ENCODE measurements at regions not wholly inside any gene's neighbourhood (a gene's known extent, or its start where the extent isn't known, plus 50 kb on each side); places are given as distances from the start of the nearest gene placed in this dataset.

- TF ChIP-seq, protein P1, sequence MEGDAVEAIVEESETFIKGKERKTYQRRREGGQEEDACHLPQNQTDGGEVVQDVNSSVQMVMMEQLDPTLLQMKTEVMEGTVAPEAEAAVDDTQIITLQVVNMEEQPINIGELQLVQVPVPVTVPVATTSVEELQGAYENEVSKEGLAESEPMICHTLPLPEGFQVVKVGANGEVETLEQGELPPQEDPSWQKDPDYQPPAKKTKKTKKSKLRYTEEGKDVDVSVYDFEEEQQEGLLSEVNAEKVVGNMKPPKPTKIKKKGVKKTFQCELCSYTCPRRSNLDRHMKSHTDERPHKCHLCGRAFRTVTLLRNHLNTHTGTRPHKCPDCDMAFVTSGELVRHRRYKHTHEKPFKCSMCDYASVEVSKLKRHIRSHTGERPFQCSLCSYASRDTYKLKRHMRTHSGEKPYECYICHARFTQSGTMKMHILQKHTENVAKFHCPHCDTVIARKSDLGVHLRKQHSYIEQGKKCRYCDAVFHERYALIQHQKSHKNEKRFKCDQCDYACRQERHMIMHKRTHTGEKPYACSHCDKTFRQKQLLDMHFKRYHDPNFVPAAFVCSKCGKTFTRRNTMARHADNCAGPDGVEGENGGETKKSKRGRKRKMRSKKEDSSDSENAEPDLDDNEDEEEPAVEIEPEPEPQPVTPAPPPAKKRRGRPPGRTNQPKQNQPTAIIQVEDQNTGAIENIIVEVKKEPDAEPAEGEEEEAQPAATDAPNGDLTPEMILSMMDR (IDR thresholded peaks at IDR 0.05), result no peak
- no peak for TF ChIP-seq POLR2A (IDR thresholded peaks at IDR 0.05)
- no peak for DNase-seq (ENCODE audit: low spot score in 2 of 2)
- 30 to 48% methylated on average over 2 of the region's 2 CpGs for WGBS, 2 donors
- H3K4me3 ChIP-seq (ENCODE audit: low read depth, poor library complexity, severe bottlenecking), result no peak overlapping the region
- intact Hi-C loops (cut with DNase I; ENCODE audit: low total_unique reads), result no loop called here
Measured at GRCh38 chr7:52851547-52851946, 183.9 kb upstream of the POM121L12 start.

DNA sequence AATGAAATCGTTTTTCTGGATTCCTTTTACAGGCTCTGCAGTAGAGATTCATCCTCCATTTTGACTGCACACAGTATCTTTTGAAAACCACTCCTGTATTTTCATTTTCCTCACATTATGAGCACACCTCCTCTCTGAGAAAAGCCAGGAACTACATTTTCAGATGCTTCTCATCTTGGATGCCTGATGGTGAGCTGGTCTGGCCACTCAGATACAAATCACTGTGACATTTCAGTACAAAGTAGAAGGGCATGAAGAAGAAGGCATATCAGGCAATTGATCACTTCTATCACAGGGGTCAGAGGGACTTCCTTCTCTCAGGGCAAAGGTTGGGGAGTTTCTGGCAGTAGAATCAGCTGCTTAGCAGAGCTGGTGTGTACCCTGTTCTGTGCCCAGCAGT lies 192.0 kb upstream of the POM121L12 start:
- no peak overlapping the region for H3K4me3 ChIP-seq (ENCODE audit: low read depth, poor library complexity, severe bottlenecking)
- no peak for DNase-seq (ENCODE audit: low spot score in 2 of 2)
- 23 to 27% methylated on average over 1 of the region's 1 CpG for WGBS, 2 donors
- intact Hi-C loops (cut with DNase I; ENCODE audit: low total_unique reads), result no loop called here
- TF ChIP-seq POLR2A (IDR thresholded peaks at IDR 0.05), result no peak
- TF ChIP-seq, protein P1 (IDR thresholded peaks at IDR 0.05), result no peak

GRCh38 chr7:52842202-52842900 lies 193.1 kb upstream of the POM121L12 start:
- intact Hi-C loops (cut with DNase I; ENCODE audit: low total_unique reads), result no loop called here
- WGBS, 2 donors, result 51 to 60% methylated on average over 4 of the region's 4 CpGs

GRCh38 chr7:52838981-52839411 lies 196.4 kb upstream of the POM121L12 start:
- intact Hi-C loops (cut with DNase I; ENCODE audit: low total_unique reads), result no loop called here
- no peak for TF ChIP-seq POLR2A (IDR thresholded peaks at IDR 0.05)
- 2 to 43% methylated on average over 1 of the region's 1 CpG for WGBS, 2 donors
- no peak overlapping the region for H3K4me3 ChIP-seq (ENCODE audit: low read depth, poor library complexity, severe bottlenecking)
- DNase-seq (ENCODE audit: low spot score in 2 of 2), result no peak

More at GRCh38 chr7:52842202-52842900, 193.1 kb upstream of the POM121L12 start:
- no peak overlapping the region for H3K4me3 ChIP-seq (ENCODE audit: low read depth, poor library complexity, severe bottlenecking)
- TF ChIP-seq, protein P1 (IDR thresholded peaks at IDR 0.05), result no peak
- no peak for TF ChIP-seq POLR2A (IDR thresholded peaks at IDR 0.05)
- no peak for DNase-seq (ENCODE audit: low spot score in 2 of 2)

DNA sequence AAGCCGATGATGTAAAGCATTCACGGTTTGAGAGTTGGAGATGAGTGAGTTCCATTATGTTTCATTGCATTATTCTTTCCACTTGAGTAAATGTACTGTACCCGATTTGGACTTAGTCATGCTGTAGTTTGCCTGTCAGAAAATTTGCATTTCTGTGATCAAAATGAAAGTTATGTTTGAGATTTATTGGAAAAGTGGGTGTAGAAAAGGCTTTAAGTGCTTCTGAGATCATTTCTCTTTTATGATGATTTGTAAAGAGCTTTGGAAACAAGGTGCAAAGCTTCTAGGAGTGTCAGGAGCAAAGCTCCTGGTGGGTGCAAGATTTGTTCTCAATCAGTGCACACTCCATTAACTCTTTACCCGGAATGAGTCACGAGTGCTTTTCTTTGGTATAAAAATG lies 204.1 kb upstream of the POM121L12 start:
- TF ChIP-seq, protein P1 (IDR thresholded peaks at IDR 0.05), result no peak
- no peak for TF ChIP-seq POLR2A (IDR thresholded peaks at IDR 0.05)
- WGBS, 2 donors, result 64 to 71% methylated on average over 5 of the region's 5 CpGs
- intact Hi-C loops (cut with DNase I; ENCODE audit: low total_unique reads), result no loop called here
- DNase-seq (ENCODE audit: low spot score in 2 of 2), result no peak
- H3K4me3 ChIP-seq (ENCODE audit: low read depth, poor library complexity, severe bottlenecking), result no peak overlapping the region

DNA sequence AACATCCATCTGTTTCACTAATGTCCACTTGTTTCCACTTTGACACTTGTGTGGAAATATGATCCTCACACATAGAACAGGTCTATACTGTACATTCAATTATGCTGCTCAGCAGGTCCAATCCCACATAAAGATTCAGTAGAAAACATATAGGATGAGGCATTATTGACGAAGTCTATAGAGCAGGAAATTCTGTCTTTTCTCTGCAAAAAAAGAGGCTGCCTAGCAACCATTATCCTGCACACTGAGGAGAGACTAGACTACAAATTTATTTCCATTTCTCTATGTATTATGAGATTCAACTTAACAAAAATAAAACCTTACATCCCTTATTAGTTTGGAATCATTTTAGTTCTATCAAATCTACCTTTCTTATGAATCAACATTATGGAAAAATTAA lies 204.6 kb upstream of the POM121L12 start:
- 78 to 84% methylated on average over 1 of the region's 1 CpG for whole genome bisulfite sequencing, 2 donors
- TF ChIP-seq POLR2A (IDR thresholded peaks at IDR 0.05), result no peak
- TF ChIP-seq, protein P1 (IDR thresholded peaks at IDR 0.05), result no peak
- intact Hi-C loops (cut with DNase I; ENCODE audit: low total_unique reads), result no loop called here
- no peak overlapping the region for H3K4me3 ChIP-seq (ENCODE audit: low read depth, poor library complexity, severe bottlenecking)
- DNase-seq (ENCODE audit: low spot score in 2 of 2), result no peak

All from lower leg skin (tissue), 4 donors.